SK-N-SH (cell line): ENCODE measurements at regions not wholly inside any gene's neighbourhood (a gene's known extent, or its start where the extent isn't known, plus 50 kb on each side); places are given as distances from the start of the nearest gene placed in this dataset.
"Not testable (repeated sequence)": the region's sequence is repeated elsewhere in the genome, so short reads cannot be mapped to it uniquely, and the experiment has no call there.

Source experiments
- CTCF ChIA-PET: fragments of 300-600, 350-600 bp; formaldehyde crosslinking; extraction: SDS; loops from one replicate; lab custom pipeline; 2021; lab: Yijun Ruan, JAX
- POLR2A ChIA-PET: fragments of 350-600 bp; sonication (Branson Sonifier 250); formaldehyde crosslinking; extraction: SDS; loops from one replicate; lab custom pipeline; 2020; ENCODE audit warnings: antibody characterized with exemption, inconsistent platforms; lab: Yijun Ruan, JAX
- DNase-seq: peaks from one replicate; pipeline ENCODE4 v3.0.0; 2012
- H2AFZ ChIP-seq: fragments of 200-600 bp; sonication (generic); 2 replicates; pipeline ENCODE4 v1.8.1; 2016; ENCODE audit warnings: antibody characterized with exemption, mild to moderate bottlenecking, low read depth
- H3F3A ChIP-seq: fragments of 200-600 bp; sonication (generic); replicated peaks from 2 replicates; pipeline ENCODE3; 2016; ENCODE audit warnings: antibody characterized with exemption, mild to moderate bottlenecking; ENCODE audit not compliant: insufficient read depth
- H3K27ac ChIP-seq, 2 experiments: fragments of 200-500 bp in 1 of 2; fragments of 200-600 bp in 1 of 2; sonication (Bioruptor generic) in 1 of 2; sonication (generic), shearing (Covaris generic) in 1 of 2; 2 replicates each; pipeline versions ENCODE4 v1.5.1 to v1.6.1; 2014 to 2016; ENCODE audit warnings: low read depth in 2 of 2, inconsistent platforms in 1 of 2, low read length in 1 of 2, mild to moderate bottlenecking in 1 of 2, mixed read lengths in 1 of 2
- H3K27me3 ChIP-seq: fragments of 200-600 bp; sonication (generic), shearing (Covaris generic); 2 replicates; pipeline ENCODE4 v1.6.1; 2016; ENCODE audit warnings: mixed run types; ENCODE audit not compliant: insufficient read depth
- H3K36me3 ChIP-seq, 2 experiments: fragments of 200-500 bp in 1 of 2; fragments of 200-600 bp in 1 of 2; sonication (Bioruptor generic) in 1 of 2; sonication (generic) in 1 of 2; replicated peaks in 1 of 2; 2 replicates each; pipeline versions ENCODE3 to v1.5.1; 2014 to 2016; ENCODE audit warnings: low read length in 1 of 2, mild to moderate bottlenecking in 1 of 2; ENCODE audit not compliant: insufficient read depth in 2 of 2, control insufficient read depth in 1 of 2
- H3K4me1 ChIP-seq, 2 experiments: fragments of 200-500 bp in 1 of 2; fragments of 200-600 bp in 1 of 2; sonication (Bioruptor generic) in 1 of 2; sonication (generic), shearing (Covaris generic) in 1 of 2; 2 replicates each; pipeline versions ENCODE4 v1.5.1 to v1.6.1; 2014 to 2016; ENCODE audit warnings: low read depth in 1 of 2, low read length in 1 of 2, mixed run types in 1 of 2; ENCODE audit not compliant: insufficient read depth in 2 of 2, control insufficient read depth in 1 of 2
- H3K4me2 ChIP-seq: fragments of 200-600 bp; sonication (generic), shearing (Covaris generic); 2 replicates; pipeline ENCODE4 v1.6.1; 2017; ENCODE audit warnings: mixed run types
- H3K4me3 ChIP-seq, 2 experiments: fragments of 200-500 bp in 1 of 2; fragments of 200-600 bp in 1 of 2; sonication (Bioruptor generic) in 1 of 2; sonication (generic), shearing (Covaris generic) in 1 of 2; 2 replicates each; pipeline versions ENCODE4 v1.5.1 to v1.8.1; 2014 to 2016; ENCODE audit warnings: low read depth in 2 of 2, inconsistent platforms in 1 of 2, low read length in 1 of 2, mild to moderate bottlenecking in 1 of 2, mixed read lengths in 1 of 2, moderate library complexity in 1 of 2
- H3K79me2 ChIP-seq: fragments of 200-600 bp; sonication (generic); 2 replicates; pipeline ENCODE4 v1.8.1; 2017; ENCODE audit warnings: mild to moderate bottlenecking; ENCODE audit not compliant: insufficient read depth
- H3K9ac ChIP-seq: fragments of 200-600 bp; sonication (generic); 2 replicates; pipeline ENCODE4 v1.6.1; 2017; ENCODE audit warnings: mixed run types
- H3K9me2 ChIP-seq: fragments of 200-600 bp; sonication (generic); 2 replicates; pipeline ENCODE4 v1.6.1; 2017; ENCODE audit warnings: mixed run types
- H3K9me3 ChIP-seq: fragments of 200-600 bp; sonication (generic); 2 replicates; pipeline ENCODE4 v1.6.1; 2017; ENCODE audit warnings: mixed run types, mild to moderate bottlenecking, moderate library complexity
- H4K20me1 ChIP-seq: fragments of 200-600 bp; sonication (generic); 2 replicates; pipeline ENCODE4 v1.6.1; 2017; ENCODE audit warnings: mild to moderate bottlenecking, mixed run types; ENCODE audit not compliant: insufficient read depth
- FOSL2 ChIP-seq: IDR thresholded peaks from 2 replicates; pipeline ENCODE4 v1.4.0; 2012; ENCODE audit warnings: low read depth, mild to moderate bottlenecking, moderate library complexity, borderline replicate concordance
- FOXJ3 ChIP-seq: sonication (generic); formaldehyde crosslinking; IDR thresholded peaks from 2 replicates; pipeline ENCODE4 v1.5.1; 2020; ENCODE audit warnings: mild to moderate bottlenecking, missing genetic modification reagents
- FOXM1 ChIP-seq: IDR thresholded peaks from 2 replicates; pipeline ENCODE4 v1.4.0; 2012; ENCODE audit warnings: low read depth, mild to moderate bottlenecking
- RXRA ChIP-seq: IDR thresholded peaks from 2 replicates; pipeline ENCODE4 v1.4.0; 2012; ENCODE audit warnings: low read depth, mild to moderate bottlenecking, borderline replicate concordance
- TCF12 ChIP-seq: IDR thresholded peaks from 2 replicates; pipeline ENCODE4 v1.4.0; 2012
- WGBS: methylation state at CpG from one replicate; pipeline ENCODE4 v1.1.6; 2017; ENCODE audit warnings: low lambda C conversion rate; 5-methylcytosine and 5-hydroxymethylcytosine counted together
- TF ChIP-seq, protein P1 (sequence below): IDR thresholded peaks from 2 replicates; pipeline ENCODE4 v1.4.0; 2012; ENCODE audit warnings: low read depth, borderline replicate concordance
- TF ChIP-seq, protein P2 (sequence below): fragments of 200-600 bp; sonication (generic); IDR thresholded peaks from 2 replicates; pipeline ENCODE4 v1.6.1; 2017; ENCODE audit warnings: antibody characterized with exemption, mild to moderate bottlenecking, moderate library complexity

DNA sequence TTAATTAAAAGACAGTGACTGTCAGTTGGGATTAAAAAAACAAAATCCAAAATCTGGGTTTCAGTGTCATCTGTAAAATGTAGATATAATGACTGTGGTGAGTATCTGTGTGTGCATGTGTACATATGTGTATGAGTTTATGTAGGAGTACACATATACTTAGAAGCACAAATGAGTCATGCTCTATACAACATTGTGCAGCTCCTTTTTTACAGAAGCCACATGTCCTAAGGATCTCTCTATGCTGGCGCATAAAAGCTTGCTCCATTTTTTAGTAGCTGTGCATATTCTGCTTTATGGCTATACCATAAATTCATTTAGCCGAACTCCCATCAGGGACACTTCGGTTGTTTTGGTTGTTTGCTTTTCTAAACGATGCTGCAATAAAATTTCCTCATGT lies 125.2 kb upstream of the EEF2KMT start:
- Histone ChIP-seq H3K4me3 (no peak overlapping the region), H4K20me1 (no peaks in the 10 kb centered on the region), H3K9me3 (no peaks in the 10 kb centered on the region), H3K27ac (no peak overlapping the region), H3K36me3 (no peaks in the 10 kb centered on the region), H2AFZ (no peak overlapping the region), H3K79me2 (no peaks in the 10 kb centered on the region), H3K9me2 (no peaks in the 10 kb centered on the region), H3K9ac (no peak overlapping the region), H3K27me3 (no peaks in the 10 kb centered on the region), H3K4me1 (no peaks in the 10 kb centered on the region)
- ChIA-PET POLR2A (no interaction called here), CTCF (interaction anchor here (1.2 kb wide), 1 partner anchor 275 kb away, joined by 3 read pairs; no protein-coding TSS in a partner anchor)
- no peak for DNase-seq
- WGBS: 34% methylated on average over 4 of the region's 4 CpGs
- TF ChIP-seq TCF12 (no peak), FOXJ3 (CRISPR knock-in tag) (no peak), FOSL2 (no peak), FOXM1 (no peak), RXRA (no peak)
- TF ChIP-seq, protein P1, sequence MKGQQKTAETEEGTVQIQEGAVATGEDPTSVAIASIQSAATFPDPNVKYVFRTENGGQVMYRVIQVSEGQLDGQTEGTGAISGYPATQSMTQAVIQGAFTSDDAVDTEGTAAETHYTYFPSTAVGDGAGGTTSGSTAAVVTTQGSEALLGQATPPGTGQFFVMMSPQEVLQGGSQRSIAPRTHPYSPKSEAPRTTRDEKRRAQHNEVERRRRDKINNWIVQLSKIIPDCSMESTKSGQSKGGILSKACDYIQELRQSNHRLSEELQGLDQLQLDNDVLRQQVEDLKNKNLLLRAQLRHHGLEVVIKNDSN: no peak
- TF ChIP-seq, all 33 proteins: peak for 0
- no peaks in the 10 kb centered on the region for H3F3A ChIP-seq
- no peak overlapping the region for H3K4me2 ChIP-seq

DNA sequence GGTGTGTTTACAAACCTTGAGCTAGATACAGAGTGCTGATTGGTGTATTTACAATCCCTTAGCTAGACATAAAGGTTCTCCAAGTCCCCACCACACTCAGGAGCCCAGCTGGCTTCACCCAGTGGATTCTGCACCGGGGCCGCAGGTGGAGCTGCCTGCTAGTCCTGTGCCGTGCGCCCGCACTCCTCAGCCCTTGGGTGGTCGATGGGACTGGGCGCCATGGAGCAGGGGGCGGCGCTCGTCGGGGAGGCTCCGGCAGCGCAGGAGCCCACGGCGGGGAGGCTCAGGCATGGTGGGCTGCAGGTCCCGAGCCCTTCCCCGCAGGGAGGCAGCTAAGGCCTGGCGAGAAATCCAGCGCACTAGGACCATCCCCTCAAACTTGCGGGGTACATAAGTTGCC lies 124.2 kb upstream of the EEF2KMT start:
- H3K36me3 ChIP-seq, H3K9ac ChIP-seq, H4K20me1 ChIP-seq, H3K27ac ChIP-seq, H3F3A ChIP-seq, H3K4me2 ChIP-seq, H3K9me3 ChIP-seq, DNase-seq, H3K9me2 ChIP-seq, H2AFZ ChIP-seq, H3K79me2 ChIP-seq, H3K27me3 ChIP-seq, H3K4me3 ChIP-seq, H3K4me1 ChIP-seq, POLR2A ChIA-PET: not testable (repeated sequence)
- WGBS: 61% methylated on average over 6 of the region's 20 CpGs
- CTCF ChIA-PET: interaction anchor here (1.2 kb wide), 1 partner anchor 276 kb away, joined by 3 read pairs; no protein-coding TSS in a partner anchor

DNA sequence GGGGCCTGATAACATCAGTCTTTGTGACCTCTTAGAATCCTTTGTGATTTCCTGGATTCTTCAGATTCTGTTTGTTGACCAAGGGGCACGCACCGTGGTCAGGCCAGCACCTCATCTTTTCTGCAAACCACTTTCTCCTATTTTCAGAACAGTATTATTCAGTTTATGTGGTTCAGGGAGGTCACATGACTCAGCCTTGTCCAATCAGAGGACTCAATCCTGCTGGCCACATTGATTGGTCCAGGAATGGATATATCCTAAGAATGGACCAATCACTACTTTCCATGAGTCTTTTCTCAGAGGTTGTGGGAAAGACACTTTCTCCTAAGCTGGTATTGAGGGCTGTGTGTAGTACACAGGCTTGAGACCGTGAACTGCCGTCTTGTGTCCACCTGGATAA lies 123.1 kb upstream of the EEF2KMT start:
- Histone ChIP-seq H3K4me1 (peaks cover 0 to 8% of the 10 kb centered on the region in 2 experiments; a peak in 1 of 4 replicates), H3K27ac (no peak overlapping the region), H3K79me2 (no peaks in the 10 kb centered on the region), H3K4me2 (no peak overlapping the region), H3K27me3 (no peaks in the 10 kb centered on the region), H2AFZ (no peak overlapping the region), H3K4me3 (no peak overlapping the region), H4K20me1 (no peaks in the 10 kb centered on the region), H3F3A (no peaks in the 10 kb centered on the region), H3K9ac (no peak overlapping the region), H3K36me3 (no peaks in the 10 kb centered on the region), H3K9me2 (no peaks in the 10 kb centered on the region), H3K9me3 (no peaks in the 10 kb centered on the region)
- WGBS: 25% methylated on average over 4 of the region's 4 CpGs
- ChIA-PET CTCF (no interaction called here), POLR2A (no interaction called here)
- TF ChIP-seq, protein P2, sequence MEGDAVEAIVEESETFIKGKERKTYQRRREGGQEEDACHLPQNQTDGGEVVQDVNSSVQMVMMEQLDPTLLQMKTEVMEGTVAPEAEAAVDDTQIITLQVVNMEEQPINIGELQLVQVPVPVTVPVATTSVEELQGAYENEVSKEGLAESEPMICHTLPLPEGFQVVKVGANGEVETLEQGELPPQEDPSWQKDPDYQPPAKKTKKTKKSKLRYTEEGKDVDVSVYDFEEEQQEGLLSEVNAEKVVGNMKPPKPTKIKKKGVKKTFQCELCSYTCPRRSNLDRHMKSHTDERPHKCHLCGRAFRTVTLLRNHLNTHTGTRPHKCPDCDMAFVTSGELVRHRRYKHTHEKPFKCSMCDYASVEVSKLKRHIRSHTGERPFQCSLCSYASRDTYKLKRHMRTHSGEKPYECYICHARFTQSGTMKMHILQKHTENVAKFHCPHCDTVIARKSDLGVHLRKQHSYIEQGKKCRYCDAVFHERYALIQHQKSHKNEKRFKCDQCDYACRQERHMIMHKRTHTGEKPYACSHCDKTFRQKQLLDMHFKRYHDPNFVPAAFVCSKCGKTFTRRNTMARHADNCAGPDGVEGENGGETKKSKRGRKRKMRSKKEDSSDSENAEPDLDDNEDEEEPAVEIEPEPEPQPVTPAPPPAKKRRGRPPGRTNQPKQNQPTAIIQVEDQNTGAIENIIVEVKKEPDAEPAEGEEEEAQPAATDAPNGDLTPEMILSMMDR: no peak
- TF ChIP-seq FOXM1: no peak
- DNase-seq: no peak
